NCI-H345 treated with DMSO at 0.1 percent for 48 hours (cell line): ENCODE measurements at regions not wholly inside any gene's neighbourhood (a gene's known extent, or its start where the extent isn't known, plus 50 kb on each side); places are given as distances from the start of the nearest gene placed in this dataset.
"Not testable (repeated sequence)": the region's sequence is repeated elsewhere in the genome, so short reads cannot be mapped to it uniquely, and the experiment has no call there.

ENCODE experiments used
- DNase-seq: peaks from one replicate; lab custom pipeline; 2025; ENCODE audit not compliant: unreplicated experiment; lab: John Stamatoyannopoulos, UW

- no peak for DNase-seq
Observed at GRCh38 chr14:63147018-63147417, 57.2 kb upstream of the RHOJ start.

- DNase-seq, result peak; percentile 3
Observed at GRCh38 chr14:63134801-63135200, 69.4 kb upstream of the RHOJ start.

GRCh38 chr14:63130531-63130930 is 73.7 kb upstream of the RHOJ start:
- no peak for DNase-seq

DNA sequence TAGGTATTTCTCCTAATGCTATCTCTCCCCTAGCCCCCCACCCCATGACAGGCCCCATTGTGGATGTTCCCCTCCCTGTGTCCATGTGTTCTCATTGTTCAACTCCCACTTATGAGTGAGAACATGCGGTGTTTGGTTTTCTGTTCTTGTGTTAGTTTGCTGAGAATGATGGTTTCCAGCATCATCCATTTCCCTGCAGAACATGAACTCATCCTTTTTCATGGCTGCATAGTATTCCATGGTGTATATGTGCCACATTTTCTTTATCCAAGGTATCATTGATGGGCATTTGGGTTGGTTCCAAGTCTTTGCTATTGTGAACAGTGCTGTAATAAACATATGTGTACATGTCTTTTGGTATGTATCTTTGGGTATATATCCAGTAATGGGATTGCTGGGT is 61.2 kb upstream of the KCNH5 start:
- DNase-seq, result not testable (repeated sequence)

DNA sequence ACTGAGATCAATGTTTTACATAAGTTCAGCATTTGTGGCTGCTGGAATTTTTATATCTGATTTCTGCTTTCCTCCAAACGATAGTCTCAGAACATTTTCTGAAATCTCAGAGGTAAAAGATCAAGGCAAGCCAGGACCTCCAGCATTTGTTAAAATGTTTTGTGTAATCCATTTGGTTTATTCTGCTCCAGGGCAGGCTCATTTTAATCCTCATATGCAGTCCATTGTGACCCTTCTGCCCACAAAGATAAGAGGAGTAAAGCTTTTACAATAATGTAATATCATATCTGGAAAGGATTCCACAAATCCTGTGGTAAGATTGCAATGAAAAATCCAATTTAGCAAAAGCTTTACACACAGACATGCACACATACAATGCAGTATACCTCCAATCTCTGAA is 55.3 kb upstream of the KCNH5 start:
- no peak for DNase-seq

- no peak for DNase-seq
Observed at GRCh38 chr14:63096186-63096585, 50.9 kb upstream of the KCNH5 start.
